ENCODE measurements at regions not wholly inside any gene's neighbourhood (a gene's known extent, or its start where the extent isn't known, plus 50 kb on each side); places are given as distances from the start of the nearest gene placed in this dataset.

- 70% methylated on average over 2 of the region's 2 CpGs for WGBS
- no peaks in the 10 kb centered on the region for H3K9me3 ChIP-seq (ENCODE audit: control insufficient read depth in 4 of 4, low read length in 3 of 4)
- H3K27me3 ChIP-seq (ENCODE audit: control insufficient read depth in 4 of 4, insufficient read depth in 4 of 4, low read length in 3 of 4), result no peaks in the 10 kb centered on the region
- no peaks in the 10 kb centered on the region for H3K4me1 ChIP-seq (ENCODE audit: control insufficient read depth in 4 of 4, insufficient read depth in 4 of 4, low read length in 3 of 4)
- no peak for DNase-seq (ENCODE audit: low spot score)
- no peak overlapping the region for H3K27ac ChIP-seq (ENCODE audit: low read depth in 1 of 2, low read length in 2 of 2)
- no peaks in the 10 kb centered on the region for H3K36me3 ChIP-seq (ENCODE audit: control insufficient read depth in 4 of 4, insufficient read depth in 3 of 4, low read depth in 1 of 4, low read length in 3 of 4)
- no peak overlapping the region for H3K9ac ChIP-seq (ENCODE audit: low read depth in 1 of 2, low read length in 2 of 2)
- no peak for TF ChIP-seq GABPA (IDR thresholded peaks at IDR 0.05 in 1 of 2, conservative IDR thresholded peaks at IDR 0.05 in 1 of 2)
- no peak for TF ChIP-seq SP1 (IDR thresholded peaks at IDR 0.05)
- TF ChIP-seq EGR1 (IDR thresholded peaks at IDR 0.05; ENCODE audit: low read depth in 2 of 2), result no peak
- no peak for TF ChIP-seq FOXA2 (IDR thresholded peaks at IDR 0.05)
- no peak for TF ChIP-seq FOXA1 (IDR thresholded peaks at IDR 0.05)
- no peak for TF ChIP-seq ZBTB33 (IDR thresholded peaks at IDR 0.05)
- TF ChIP-seq YY1 (IDR thresholded peaks at IDR 0.05), result no peak
- TF ChIP-seq JUND (IDR thresholded peaks at IDR 0.05), result no peak
- no peak for TF ChIP-seq ATF3 (IDR thresholded peaks at IDR 0.05)
- no peak for TF ChIP-seq HNF4A (conservative IDR thresholded peaks at IDR 0.05)
- no peak for TF ChIP-seq REST (IDR thresholded peaks at IDR 0.05)
- TF ChIP-seq CTCF (IDR thresholded peaks at IDR 0.05; ENCODE audit: low read depth, low read length, missing input control), result no peak
- TF ChIP-seq MAX (IDR thresholded peaks at IDR 0.05), result no peak
- TF ChIP-seq HNF4G (IDR thresholded peaks at IDR 0.05), result no peak
- TF ChIP-seq RXRA (IDR thresholded peaks at IDR 0.05), result no peak
- no peak for TF ChIP-seq TAF1 (conservative IDR thresholded peaks at IDR 0.05)
- TF ChIP-seq RAD21 (IDR thresholded peaks at IDR 0.05), result no peak
- H3K4me3 ChIP-seq (ENCODE audit: low read depth in 1 of 3, low read length in 3 of 3), result no peak overlapping the region
Measured at GRCh38 chr2:114254875-114255274, 187.6 kb upstream of the DPP10 start.

- DNase-seq (ENCODE audit: low spot score), result no peak
- H3K27ac ChIP-seq (ENCODE audit: low read depth in 1 of 2, low read length in 2 of 2), result no peak overlapping the region
- no peak overlapping the region for H3K9ac ChIP-seq (ENCODE audit: low read depth in 1 of 2, low read length in 2 of 2)
- H3K4me1 ChIP-seq (ENCODE audit: control insufficient read depth in 4 of 4, insufficient read depth in 4 of 4, low read length in 3 of 4), result no peaks in the 10 kb centered on the region
- no peaks in the 10 kb centered on the region for H3K36me3 ChIP-seq (ENCODE audit: control insufficient read depth in 4 of 4, insufficient read depth in 3 of 4, low read depth in 1 of 4, low read length in 3 of 4)
- WGBS, result 89% methylated on average over 3 of the region's 3 CpGs
- H3K9me3 ChIP-seq (ENCODE audit: control insufficient read depth in 4 of 4, low read length in 3 of 4), result no peaks in the 10 kb centered on the region
- H3K27me3 ChIP-seq (ENCODE audit: control insufficient read depth in 4 of 4, insufficient read depth in 4 of 4, low read length in 3 of 4), result no peaks in the 10 kb centered on the region
- no peak overlapping the region for H3K4me3 ChIP-seq (ENCODE audit: low read depth in 1 of 3, low read length in 3 of 3)
- TF ChIP-seq JUND (IDR thresholded peaks at IDR 0.05), result no peak
- no peak for TF ChIP-seq MAX (IDR thresholded peaks at IDR 0.05)
- TF ChIP-seq HNF4A (conservative IDR thresholded peaks at IDR 0.05), result no peak
Measured at GRCh38 chr2:114259389-114259788, 183.1 kb upstream of the DPP10 start.

Measured in liver (tissue), 8 donors.